ENCODE measurements at regions not wholly inside any gene's neighbourhood (a gene's known extent, or its start where the extent isn't known, plus 50 kb on each side); places are given as distances from the start of the nearest gene placed in this dataset.

DNA sequence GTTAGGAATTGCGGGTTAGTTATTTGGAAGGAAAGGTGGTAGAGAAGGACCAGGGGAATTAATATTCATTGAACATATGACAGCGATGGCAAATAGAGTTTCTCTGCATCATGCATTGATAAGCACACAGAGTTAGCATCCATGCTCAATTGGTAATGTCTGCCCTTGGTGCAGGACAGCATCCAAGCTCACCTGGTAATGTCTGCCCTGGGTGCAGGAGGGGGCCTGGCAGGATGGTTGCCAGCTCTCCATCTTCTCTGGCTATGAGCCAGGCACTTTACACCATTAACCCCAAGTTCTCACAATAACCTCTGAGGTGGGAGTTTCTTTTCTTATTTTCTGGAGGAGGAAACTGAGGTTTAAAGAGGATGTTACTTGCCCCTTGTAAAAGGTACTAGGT lies 50.4 kb upstream of the RBFOX2 start (continued):
- TF ChIP-seq MYNN (CRISPR knock-in tag; IDR thresholded peaks at IDR 0.05; ENCODE audit: low read depth), result no peak

All from HepG2 (cell line).